ENCODE measurements at regions not wholly inside any gene's neighbourhood (a gene's known extent, or its start where the extent isn't known, plus 50 kb on each side); places are given as distances from the start of the nearest gene placed in this dataset.

DNA sequence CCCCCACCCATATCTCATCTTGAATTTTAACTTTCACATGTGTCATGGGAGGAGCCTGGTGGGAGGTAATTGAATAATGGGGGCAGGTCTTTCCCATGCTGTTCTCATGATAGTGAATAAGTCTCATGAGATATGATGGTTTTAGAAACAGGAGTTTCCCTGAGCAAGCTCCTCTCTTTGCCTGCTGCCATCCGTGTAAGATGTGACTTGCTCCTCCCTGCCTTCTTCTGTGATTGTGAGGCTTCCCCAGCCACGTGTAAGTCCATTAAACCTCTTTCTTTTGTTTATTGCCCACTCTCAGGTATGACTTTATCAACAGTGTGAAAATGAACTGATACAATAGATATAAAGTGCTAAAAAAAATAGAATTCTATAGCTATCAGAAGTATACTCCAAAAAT is 168.8 kb downstream of the CXCL12 start:
- TF ChIP-seq, protein P1, sequence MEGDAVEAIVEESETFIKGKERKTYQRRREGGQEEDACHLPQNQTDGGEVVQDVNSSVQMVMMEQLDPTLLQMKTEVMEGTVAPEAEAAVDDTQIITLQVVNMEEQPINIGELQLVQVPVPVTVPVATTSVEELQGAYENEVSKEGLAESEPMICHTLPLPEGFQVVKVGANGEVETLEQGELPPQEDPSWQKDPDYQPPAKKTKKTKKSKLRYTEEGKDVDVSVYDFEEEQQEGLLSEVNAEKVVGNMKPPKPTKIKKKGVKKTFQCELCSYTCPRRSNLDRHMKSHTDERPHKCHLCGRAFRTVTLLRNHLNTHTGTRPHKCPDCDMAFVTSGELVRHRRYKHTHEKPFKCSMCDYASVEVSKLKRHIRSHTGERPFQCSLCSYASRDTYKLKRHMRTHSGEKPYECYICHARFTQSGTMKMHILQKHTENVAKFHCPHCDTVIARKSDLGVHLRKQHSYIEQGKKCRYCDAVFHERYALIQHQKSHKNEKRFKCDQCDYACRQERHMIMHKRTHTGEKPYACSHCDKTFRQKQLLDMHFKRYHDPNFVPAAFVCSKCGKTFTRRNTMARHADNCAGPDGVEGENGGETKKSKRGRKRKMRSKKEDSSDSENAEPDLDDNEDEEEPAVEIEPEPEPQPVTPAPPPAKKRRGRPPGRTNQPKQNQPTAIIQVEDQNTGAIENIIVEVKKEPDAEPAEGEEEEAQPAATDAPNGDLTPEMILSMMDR (IDR thresholded peaks at IDR 0.05; ENCODE audit: borderline replicate concordance, extremely low read depth, low read length, poor library complexity, severe bottlenecking): no peak
- TF ChIP-seq EZH2 (IDR thresholded peaks at IDR 0.05; ENCODE audit: borderline replicate concordance, low read depth, low read length, severe bottlenecking): no peak
